ENCODE measurements at regions not wholly inside any gene's neighbourhood (a gene's known extent, or its start where the extent isn't known, plus 50 kb on each side); places are given as distances from the start of the nearest gene placed in this dataset.
A peak's percentile ranks its signal among the peaks of the same experiment; 100 is the strongest.

DNA sequence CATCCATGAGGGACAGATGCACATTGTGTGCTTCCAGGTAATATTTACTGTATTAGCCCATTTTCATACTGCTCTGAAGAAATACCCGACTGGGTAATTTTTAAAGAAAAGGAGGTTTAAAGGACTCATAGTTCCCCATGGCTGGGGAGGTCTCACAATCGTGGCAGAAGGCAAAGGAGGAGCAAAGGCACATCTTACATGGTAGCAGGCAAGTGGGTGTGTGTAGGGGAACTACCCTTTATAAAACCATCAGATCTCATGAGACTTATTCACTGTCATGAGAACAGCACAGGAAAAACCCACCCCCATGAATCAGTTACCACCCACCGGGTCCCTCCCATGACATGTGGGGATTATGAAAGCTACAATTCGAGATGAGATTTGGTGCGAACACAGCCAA, 148.8 kb upstream of the FBXL17 start:
- DNase-seq (ENCODE audit: low read depth in 1 of 2, low spot score in 1 of 2), result no peak
- TF ChIP-seq JUND (IDR thresholded peaks at IDR 0.05; ENCODE audit: low read depth), result no peak
- in situ Hi-C loops (cut with HindIII; ENCODE audit: low pct_unique_long_range_greater_than_20kb, low sequenced_read_pairs), result no loop called here

DNA sequence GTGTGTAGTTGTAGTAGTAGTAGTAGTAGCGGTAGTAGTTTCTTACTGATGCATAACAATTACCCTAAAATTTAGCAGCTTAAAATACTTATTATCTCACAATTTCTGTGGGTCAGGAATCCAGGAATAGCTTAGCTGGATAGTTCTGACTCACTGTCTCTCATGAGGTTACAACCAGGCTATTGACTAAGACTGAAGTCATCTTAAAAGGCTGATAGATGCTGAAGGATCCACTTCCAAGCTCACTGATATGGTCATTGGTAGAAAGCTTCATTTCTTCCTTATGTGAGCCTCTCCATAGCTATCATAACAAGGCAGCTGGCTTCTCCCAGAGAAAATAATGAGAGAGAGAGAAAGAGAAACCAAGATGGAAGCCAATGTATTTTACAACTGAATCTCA, 147.5 kb upstream of the FBXL17 start:
- TF ChIP-seq JUND (IDR thresholded peaks at IDR 0.05; ENCODE audit: low read depth), result no peak
- in situ Hi-C loops (cut with HindIII; ENCODE audit: low pct_unique_long_range_greater_than_20kb, low sequenced_read_pairs), result no loop called here
- no peak for DNase-seq (ENCODE audit: low read depth in 1 of 2, low spot score in 1 of 2)

DNA sequence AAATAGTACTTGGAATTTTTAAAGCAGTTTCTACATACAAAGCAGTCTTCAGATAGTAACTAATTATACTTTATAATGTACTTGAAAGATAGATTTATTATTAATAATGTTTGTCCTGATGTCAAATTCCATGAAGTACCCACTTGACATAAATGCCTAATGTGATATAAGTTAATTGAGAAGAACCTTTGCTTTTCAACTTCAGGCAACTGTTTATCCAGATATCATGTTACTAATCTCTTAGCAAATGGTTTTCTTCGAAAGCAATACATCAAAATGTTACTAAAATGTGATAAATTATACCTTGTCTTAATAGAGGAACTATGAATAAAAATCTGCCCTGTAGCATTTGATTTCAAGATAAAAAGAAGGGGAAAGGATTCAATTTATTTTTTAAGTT, 146.8 kb upstream of the FBXL17 start:
- in situ Hi-C loops (cut with HindIII; ENCODE audit: low pct_unique_long_range_greater_than_20kb, low sequenced_read_pairs), result no loop called here
- TF ChIP-seq JUND (IDR thresholded peaks at IDR 0.05; ENCODE audit: low read depth), result no peak
- DNase-seq (ENCODE audit: low read depth in 1 of 2, low spot score in 1 of 2), result no peak

DNA sequence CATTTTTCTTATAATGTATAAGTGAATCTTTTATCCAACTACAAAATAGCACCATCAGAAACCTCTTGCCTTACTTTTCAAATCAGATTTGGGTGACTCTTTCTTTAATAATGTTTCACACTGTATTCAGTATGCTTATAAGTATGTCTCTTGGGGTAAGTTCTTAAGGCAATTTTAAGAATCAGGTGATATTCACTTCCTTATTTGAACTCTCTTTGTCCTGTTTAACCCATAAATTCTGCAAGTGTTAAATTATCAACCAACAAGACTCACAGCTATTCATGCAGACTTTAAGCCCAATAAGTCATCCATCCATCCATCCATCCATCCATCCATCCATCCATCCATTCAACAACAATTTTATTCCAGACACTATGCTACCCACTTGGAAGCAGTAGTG, 142.7 kb upstream of the FBXL17 start:
- TF ChIP-seq JUND (IDR thresholded peaks at IDR 0.05; ENCODE audit: low read depth), result no peak
- in situ Hi-C loops (cut with HindIII; ENCODE audit: low pct_unique_long_range_greater_than_20kb, low sequenced_read_pairs), result no loop called here
- DNase-seq (ENCODE audit: low read depth in 1 of 2, low spot score in 1 of 2), result no peak

DNA sequence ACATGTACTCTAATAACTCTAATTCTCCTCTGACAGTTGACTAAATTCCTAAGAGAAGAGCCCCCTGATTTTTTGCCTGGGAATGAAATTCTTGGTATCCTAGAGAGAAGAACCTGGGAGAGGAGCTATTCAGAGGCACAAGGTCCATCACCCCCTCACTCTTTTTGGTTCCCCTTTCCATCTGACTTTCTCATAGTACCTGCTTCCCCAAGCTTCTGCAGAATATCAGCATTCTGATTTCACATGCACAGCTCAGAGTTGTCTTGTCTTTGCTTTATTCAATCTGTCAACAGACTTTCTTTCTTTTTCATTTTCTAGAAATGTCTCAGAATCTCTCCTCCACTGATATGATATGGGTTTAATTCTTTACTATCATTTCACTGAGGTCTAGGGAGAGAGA, 141.5 kb upstream of the FBXL17 start:
- in situ Hi-C loops (cut with HindIII; ENCODE audit: low pct_unique_long_range_greater_than_20kb, low sequenced_read_pairs), result no loop called here
- no peak for TF ChIP-seq JUND (IDR thresholded peaks at IDR 0.05; ENCODE audit: low read depth)
- DNase-seq (ENCODE audit: low read depth in 1 of 2, low spot score in 1 of 2), result no peak

DNA sequence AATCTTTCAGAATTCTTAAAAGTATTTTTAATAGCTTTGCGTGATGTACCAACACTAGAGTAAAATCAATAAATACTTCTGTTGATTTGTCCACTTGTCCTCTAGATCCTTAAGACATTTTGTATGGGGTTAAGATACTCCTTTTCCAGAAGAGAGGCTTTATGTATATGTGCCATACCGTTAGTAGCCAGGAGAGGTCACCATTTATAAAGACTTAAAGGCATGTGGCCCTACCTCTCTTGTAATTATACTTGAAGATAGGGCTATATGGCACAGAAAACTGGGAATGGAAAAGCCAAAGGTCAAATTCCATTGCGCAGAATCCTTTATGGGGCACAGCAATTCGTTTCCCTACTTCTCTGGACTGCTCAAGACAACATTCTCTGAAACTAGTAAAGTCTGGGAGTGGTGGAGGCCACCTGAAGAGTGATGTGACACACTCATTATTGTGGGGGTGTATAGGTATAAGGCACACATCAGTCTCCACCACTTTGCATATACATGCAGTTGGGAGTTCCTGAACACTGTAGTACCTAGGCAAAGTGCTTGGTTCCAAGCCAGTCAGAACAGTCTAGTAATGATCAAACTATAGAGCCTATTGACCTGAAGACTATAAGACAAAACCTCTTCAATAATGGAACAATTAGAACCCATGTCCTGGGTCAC, 140.1 kb upstream of the FBXL17 start:
- in situ Hi-C loops (cut with HindIII; ENCODE audit: low pct_unique_long_range_greater_than_20kb, low sequenced_read_pairs), result no loop called here
- DNase-seq (ENCODE audit: low read depth in 1 of 2, low spot score in 1 of 2), result peak; percentile 43 to 80
- no peak for TF ChIP-seq JUND (IDR thresholded peaks at IDR 0.05; ENCODE audit: low read depth)

DNA sequence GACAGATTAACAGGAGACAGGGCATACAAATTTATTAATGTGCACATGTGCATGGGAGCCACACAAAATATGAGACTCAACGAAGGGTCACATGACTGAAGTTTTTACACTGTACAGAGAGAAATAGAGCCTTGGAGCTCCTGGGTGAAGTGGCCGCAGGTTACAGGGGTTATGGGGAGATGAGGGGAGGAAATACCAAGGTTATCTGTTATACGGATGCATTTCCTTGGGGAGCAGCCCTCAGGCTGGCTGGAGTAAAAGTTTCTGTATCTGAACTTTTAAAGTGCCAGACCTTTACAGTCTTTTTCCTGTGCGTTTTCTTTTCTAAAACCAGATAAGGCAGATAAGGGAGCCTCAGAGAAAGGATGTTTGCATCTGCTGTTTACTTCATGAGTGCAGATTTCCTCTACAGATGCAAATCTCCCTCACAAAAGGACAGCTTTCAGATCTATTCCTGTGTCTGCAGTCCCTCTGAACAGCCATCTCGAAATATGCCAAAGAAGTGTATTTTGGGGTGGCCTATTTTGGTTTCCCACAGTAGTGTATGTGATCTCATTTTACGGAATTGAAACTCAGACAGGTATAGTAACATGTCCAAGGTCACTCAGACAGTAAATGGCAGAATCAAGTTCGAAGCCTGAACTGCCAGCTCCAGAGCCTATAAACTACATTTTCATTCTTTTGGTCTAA, 139.3 kb upstream of the FBXL17 start:
- in situ Hi-C loops (cut with HindIII; ENCODE audit: low pct_unique_long_range_greater_than_20kb, low sequenced_read_pairs), result no loop called here
- no peak for DNase-seq (ENCODE audit: low read depth in 1 of 2, low spot score in 1 of 2)

DNA sequence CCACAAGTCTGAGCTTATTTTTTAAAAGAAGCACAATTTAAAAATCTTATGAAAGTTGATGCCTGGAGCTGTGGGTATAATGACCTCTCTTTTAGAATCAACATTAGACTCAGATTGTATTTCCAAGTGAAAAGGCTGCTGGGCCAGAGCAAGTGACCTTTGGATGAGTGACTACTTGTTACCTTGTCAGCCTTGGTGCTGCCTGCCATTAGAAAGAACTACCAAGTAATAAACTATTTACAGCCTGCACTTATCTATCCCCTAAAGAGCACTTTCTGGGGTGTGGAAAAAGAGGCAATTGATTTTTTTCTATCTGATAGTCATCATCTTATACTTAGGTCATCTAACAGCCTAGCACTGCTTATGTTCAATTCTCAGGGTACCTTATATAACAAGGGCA, 134.9 kb upstream of the FBXL17 start:
- no peak for DNase-seq (ENCODE audit: low read depth in 1 of 2, low spot score in 1 of 2)
- in situ Hi-C loops (cut with HindIII; ENCODE audit: low pct_unique_long_range_greater_than_20kb, low sequenced_read_pairs), result no loop called here
- TF ChIP-seq JUND (IDR thresholded peaks at IDR 0.05; ENCODE audit: low read depth), result no peak

More for the DNA sequence above, 139.3 kb upstream of the FBXL17 start:
- no peak for TF ChIP-seq JUND (IDR thresholded peaks at IDR 0.05; ENCODE audit: low read depth)

DNA sequence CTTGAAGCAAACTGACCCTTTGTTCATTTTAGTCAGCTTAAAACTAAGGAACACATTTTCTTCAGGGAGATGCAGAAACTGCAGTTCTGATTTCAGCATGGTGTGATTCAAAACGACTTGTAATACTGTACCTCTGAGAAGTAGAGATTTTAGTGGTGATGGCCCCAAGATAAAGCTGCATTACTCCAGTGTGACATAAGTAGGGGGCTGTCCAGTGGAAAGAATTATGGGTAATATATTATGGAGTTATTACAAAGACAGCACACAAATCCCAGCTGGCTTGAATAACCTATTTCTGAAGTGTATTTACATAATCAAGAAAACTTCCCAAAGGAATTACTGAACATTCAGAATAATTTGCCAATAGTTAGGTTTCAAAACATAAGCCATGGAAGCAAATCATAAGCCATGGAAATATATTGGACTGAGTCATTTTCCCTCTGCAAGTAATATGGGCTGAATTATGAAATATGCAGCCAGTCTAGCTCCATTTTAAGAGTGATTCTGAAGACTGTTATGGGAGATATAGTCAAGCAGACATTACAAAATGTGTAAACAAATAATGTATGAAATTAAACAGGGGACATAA, 133.7 kb upstream of the FBXL17 start:
- in situ Hi-C loops (cut with HindIII; ENCODE audit: low pct_unique_long_range_greater_than_20kb, low sequenced_read_pairs), result no loop called here
- no peak for TF ChIP-seq JUND (IDR thresholded peaks at IDR 0.05; ENCODE audit: low read depth)
- DNase-seq (ENCODE audit: low read depth in 1 of 2, low spot score in 1 of 2), result no peak

DNA sequence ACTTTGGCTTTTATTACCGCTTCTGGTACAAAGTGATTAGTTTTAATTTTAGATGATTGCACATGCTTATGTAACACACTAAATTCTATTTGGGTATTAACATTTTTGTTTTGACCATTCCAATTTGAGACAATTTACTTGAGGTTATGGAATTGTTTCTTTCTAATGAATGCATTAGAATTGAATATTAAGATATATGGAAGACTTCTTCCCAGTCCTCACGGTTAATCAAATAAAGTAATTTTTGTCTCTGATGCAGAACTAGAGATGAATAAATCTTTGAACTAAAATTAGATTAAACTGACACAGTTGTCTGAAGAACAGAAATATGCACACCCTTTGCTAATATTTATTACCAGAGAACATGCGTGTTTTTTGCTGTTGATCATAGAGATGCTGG, 127.1 kb upstream of the FBXL17 start:
- no peak for DNase-seq (ENCODE audit: low read depth in 1 of 2, low spot score in 1 of 2)
- in situ Hi-C loops (cut with HindIII; ENCODE audit: low pct_unique_long_range_greater_than_20kb, low sequenced_read_pairs), result no loop called here
- no peak for TF ChIP-seq JUND (IDR thresholded peaks at IDR 0.05; ENCODE audit: low read depth)

DNA sequence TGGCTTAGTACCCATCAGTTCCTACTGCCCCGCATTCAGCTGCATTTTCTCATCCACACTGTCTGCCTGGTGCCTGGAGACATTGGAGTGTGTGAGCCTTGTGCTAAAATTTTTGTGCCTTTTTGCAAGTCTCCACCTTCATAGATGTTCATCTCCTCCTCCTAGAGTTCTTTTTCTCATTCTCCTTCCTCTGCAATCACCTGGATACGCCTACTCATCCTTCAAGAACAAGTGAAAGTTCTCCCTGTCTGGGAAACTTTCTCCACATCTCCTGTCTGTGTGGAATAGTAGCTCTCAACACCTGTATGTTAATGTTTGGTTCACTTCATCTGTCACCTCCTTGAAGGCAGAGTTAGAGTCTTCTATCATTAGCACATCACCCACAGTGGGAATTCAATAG, 125.7 kb upstream of the FBXL17 start:
- in situ Hi-C loops (cut with HindIII; ENCODE audit: low pct_unique_long_range_greater_than_20kb, low sequenced_read_pairs), result no loop called here
- TF ChIP-seq JUND (IDR thresholded peaks at IDR 0.05; ENCODE audit: low read depth), result no peak
- no peak for DNase-seq (ENCODE audit: low read depth in 1 of 2, low spot score in 1 of 2)

DNA sequence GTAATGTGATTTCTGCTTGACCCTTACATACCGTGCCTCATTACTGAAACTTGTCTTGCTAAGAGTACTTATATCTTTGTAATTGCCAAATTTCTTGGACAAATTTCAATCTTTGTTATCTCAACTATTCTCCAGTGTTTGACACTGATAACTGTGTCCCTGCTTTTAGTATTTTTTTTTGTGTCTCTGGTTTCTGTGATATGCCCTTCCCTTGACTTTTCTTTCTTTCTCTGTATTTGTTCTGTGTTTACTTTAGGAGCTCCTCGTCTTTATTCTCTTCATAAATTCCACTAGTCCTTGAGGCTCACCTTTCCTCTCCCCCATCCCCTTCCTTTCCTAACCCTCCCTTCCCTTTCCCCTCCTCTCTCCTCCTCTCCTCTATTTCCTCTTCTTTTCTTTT, 123.7 kb upstream of the FBXL17 start:
- in situ Hi-C loops (cut with HindIII; ENCODE audit: low pct_unique_long_range_greater_than_20kb, low sequenced_read_pairs), result no loop called here
- TF ChIP-seq JUND (IDR thresholded peaks at IDR 0.05; ENCODE audit: low read depth), result no peak
- DNase-seq (ENCODE audit: low read depth in 1 of 2, low spot score in 1 of 2), result no peak

DNA sequence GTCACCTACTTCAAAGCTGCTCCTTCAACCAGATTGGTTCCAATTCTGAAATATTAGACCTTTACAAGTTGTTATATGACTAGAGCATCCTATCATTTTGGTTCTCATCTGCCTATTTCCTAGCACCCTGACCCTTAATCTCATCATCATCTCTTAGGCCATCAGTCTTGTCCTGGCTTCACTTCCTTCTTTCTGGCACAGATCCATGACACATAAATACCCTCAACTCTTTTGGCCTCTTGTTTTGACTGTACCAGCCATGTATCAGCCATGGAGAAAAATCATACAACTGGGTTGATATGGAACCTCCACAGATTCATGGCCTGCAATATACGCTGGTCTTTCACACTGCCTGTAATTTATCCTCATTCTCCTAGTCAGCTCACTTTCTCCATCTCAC, 123.1 kb upstream of the FBXL17 start:
- no peak for TF ChIP-seq JUND (IDR thresholded peaks at IDR 0.05; ENCODE audit: low read depth)
- in situ Hi-C loops (cut with HindIII; ENCODE audit: low pct_unique_long_range_greater_than_20kb, low sequenced_read_pairs), result no loop called here
- no peak for DNase-seq (ENCODE audit: low read depth in 1 of 2, low spot score in 1 of 2)
